CD4-positive, alpha-beta T cell treated with Interleukin-15 for 4 hours (primary cell): ENCODE measurements at regions not wholly inside any gene's neighbourhood (a gene's known extent, or its start where the extent isn't known, plus 50 kb on each side); places are given as distances from the start of the nearest gene placed in this dataset.

Source experiments
- DNase-seq: peaks from one replicate; pipeline ENCODE4 v3.0.0-alpha.2; 2020; ENCODE audit warnings: low spot score

DNA sequence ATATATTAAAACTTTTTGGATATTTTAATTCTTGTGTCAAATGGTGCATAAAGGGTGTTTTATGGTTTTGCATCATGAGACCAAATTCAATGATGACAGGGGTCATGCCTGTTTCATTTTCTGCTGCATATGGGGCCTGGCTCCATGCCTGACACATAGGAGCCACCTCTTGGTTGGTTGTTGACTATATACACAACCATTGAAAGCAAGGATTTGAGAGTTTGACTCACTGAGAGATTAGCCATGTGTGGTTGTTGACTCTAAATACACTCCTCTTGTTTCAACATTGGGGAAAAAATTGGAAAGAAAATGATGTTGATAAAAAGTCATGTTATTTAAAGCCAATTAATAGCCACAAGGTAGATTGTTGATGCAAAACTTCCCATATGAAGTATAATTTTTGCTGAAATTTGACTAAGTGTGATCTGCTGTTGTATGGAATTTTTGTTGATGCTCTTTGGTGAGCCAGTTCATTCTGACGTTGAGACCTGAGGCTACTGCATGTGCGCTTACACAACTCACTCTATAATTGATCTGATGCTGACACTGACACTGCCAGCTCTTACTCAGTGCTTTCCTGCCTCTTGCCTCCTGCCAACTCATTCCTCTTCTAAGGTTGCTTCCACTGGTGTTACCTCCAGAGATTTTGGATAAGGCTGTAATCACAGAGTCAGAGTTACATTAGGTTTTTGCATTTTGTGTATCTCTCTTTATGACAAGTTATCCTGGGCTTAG lies 446.2 kb upstream of the SLC14A2 start:
- no peak for DNase-seq

GRCh38 chr18:45169610-45170009 lies 445.7 kb upstream of the SLC14A2 start:
- DNase-seq = no peak

GRCh38 chr18:45171679-45172191 lies 443.5 kb upstream of the SLC14A2 start:
- no peak for DNase-seq

- no peak for DNase-seq
Measured at GRCh38 chr18:45173327-45173726, 441.9 kb upstream of the SLC14A2 start.

GRCh38 chr18:45173799-45174519 lies 441.3 kb upstream of the SLC14A2 start:
- no peak for DNase-seq

GRCh38 chr18:45174629-45175136 lies 440.6 kb upstream of the SLC14A2 start:
- no peak for DNase-seq

- no peak for DNase-seq
Measured at GRCh38 chr18:45175511-45175910, 439.8 kb upstream of the SLC14A2 start.

DNA sequence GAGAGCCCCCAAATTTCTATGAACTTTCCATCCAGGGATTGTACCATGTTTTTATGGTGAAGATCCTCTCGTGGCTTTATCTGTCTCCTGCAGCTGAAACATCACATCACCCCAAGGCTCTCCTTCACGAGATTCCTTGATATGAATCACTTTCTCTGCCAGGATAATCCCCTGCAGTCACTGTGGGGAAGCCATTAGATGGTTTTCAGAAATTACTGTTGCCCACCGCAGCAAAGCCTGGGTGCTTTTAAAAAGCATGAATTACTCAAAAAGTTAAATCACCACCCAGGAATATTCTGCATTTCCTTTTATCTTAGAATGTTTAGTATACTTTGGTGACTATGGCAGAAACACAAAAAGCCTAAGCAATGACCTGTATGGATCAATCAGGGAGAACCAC lies 428.4 kb upstream of the SLC14A2 start:
- no peak for DNase-seq

- no peak for DNase-seq
Measured at GRCh38 chr18:45191795-45192194, 423.5 kb upstream of the SLC14A2 start.

GRCh38 chr18:45197526-45197970 lies 417.7 kb upstream of the SLC14A2 start:
- no peak for DNase-seq

GRCh38 chr18:45198526-45198925 lies 416.8 kb upstream of the SLC14A2 start:
- no peak for DNase-seq

DNA sequence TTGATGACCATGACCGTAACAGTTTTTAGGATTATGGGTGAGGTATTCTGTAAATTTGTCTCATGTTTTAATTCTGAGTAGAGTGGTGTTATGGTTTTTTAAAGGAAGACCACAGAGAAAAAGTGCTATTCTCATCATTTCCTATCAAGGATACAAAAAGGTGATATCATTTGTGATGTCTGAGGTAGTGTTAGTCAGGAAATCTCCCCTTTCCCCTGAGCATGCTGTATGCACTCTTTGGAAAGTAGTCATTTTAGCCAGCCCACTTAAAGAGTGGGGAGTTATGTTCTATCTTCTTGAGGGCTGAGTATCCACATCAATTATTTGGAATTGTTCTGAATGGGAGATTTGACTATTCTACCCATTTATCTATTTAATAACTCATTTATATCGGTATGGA lies 414.2 kb upstream of the SLC14A2 start:
- DNase-seq = no peak

GRCh38 chr18:45201489-45201888 lies 413.8 kb upstream of the SLC14A2 start:
- no peak for DNase-seq

DNA sequence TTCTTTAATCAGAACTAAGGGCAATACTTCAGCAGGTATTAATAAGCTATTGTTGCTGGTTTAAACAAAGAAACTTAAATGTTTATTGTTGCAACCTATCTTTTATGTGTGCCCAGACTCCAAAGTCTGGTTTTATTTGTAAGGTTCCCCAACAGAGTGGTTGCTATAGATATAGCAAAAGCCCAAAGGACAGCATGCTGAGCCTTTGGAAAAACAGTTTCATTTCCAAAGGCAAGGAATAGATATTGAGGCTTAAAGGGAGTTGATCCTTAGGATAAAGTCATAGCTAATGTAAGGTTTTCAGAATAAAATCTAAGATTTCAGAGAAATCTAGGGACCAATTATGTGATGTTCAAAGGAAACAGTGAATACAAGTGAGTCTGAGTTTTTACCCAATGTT lies 413.2 kb upstream of the SLC14A2 start:
- DNase-seq = no peak

DNA sequence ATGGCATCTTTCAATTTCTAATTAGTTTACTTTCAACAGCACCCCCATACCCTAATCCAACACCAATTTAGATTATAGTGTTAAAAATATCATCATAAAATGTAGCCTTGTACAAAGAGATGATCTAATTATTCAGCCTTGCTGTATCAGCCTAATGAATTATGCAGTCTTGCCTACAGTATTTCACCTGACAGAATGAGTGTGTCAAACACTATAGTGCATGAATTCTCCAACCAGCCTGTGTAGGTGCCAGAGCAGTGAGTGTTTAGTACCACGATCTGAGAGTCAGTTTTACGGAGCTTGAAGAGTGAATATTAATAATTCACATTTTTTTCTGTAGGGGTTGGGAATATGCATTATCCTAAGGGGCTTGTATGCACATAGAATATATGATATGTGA lies 411.6 kb upstream of the SLC14A2 start:
- no peak for DNase-seq

DNA sequence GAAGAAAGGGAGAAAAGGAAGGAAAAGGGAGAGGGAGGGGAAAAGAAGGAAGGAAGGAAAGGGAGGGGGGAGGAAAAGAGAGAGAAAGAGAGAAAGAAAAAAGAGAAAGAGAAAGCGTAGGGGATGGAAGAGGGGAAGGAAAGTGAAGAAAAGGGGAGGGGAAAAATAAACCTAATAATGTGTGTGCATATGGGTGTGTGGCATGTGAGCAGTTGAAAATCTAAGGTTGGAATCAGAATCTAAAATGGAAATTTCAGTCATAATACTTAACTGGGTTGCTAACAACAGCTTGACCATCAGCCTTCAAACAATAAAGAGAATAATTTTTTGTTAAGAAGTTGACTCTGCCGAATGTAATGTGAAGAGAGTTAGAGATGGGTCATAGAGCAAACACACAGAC lies 407.9 kb upstream of the SLC14A2 start:
- no peak for DNase-seq

DNA sequence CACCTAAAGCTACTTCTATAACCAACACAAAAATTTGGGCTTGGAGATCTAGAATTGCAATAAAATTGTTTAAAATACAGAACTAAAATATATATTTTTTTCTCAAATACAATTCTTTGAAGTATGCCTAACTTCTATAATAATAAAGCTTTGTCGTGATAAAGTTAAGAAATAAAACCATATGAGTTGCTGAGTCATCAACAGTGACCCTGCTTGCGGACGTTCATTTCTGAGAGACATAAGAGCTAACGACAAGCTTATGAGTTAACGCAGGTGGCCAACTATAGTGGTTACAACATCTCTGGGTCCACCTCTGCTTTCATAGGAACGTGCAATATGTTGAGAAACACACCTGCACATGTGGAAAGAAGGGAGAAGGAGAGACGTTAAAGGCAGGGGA lies 407.1 kb upstream of the SLC14A2 start:
- no peak for DNase-seq

GRCh38 chr18:45212181-45213039 lies 402.9 kb upstream of the SLC14A2 start:
- DNase-seq = peak; percentile 73

DNA sequence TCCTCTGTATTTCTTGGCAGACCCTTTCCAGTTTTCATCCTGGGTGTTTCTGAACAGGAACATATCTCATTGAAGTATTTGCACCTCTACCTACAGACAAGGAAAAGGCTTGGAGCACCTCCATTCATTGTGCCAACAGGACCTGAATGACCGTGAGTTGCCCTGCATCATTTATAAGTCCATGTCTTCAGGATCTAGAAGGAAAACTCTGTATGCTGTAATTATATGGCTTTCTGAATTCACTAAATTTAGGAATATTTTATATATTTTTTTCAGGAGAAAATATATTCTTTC lies 402.3 kb upstream of the SLC14A2 start:
- no peak for DNase-seq

DNA sequence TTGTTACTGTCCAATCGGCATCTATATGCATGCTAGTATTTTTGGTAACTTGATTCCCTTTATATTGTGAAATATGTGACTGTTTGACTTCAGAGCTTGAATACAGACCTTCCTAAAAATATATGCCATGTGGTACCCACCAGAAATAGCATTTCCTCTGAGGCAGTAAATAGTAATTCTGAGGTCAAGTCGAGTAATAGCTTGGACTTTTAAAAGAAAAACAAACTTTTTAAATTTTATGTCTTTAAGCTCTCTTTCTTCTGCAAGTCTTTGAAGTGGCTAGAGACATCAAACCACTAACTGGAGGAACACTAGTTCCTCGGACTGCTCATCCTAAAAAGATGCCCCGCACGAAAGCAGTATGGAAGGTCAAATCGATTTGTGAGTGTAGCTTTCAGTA lies 396.8 kb upstream of the SLC14A2 start:
- no peak for DNase-seq

- no peak for DNase-seq
Measured at GRCh38 chr18:45221363-45221762, 393.9 kb upstream of the SLC14A2 start.

GRCh38 chr18:45222180-45222579 lies 393.1 kb upstream of the SLC14A2 start:
- DNase-seq = no peak
